OCI-LY1 (cell line): ENCODE measurements at regions not wholly inside any gene's neighbourhood (a gene's known extent, or its start where the extent isn't known, plus 50 kb on each side); places are given as distances from the start of the nearest gene placed in this dataset.

Experiments used
- EZH2 ChIP-seq: fragments of 200-600 bp; sonication (generic), shearing (Covaris generic); IDR thresholded peaks from 2 replicates; pipeline ENCODE4 v1.8.0; 2017; ENCODE audit warnings: borderline replicate concordance, mixed run types, mild to moderate bottlenecking, antibody characterized with exemption, low read length, moderate library complexity, mixed read lengths
- TF ChIP-seq, protein P1 (sequence below): fragments of 200-600 bp; sonication (generic), shearing (Covaris generic); IDR thresholded peaks from 2 replicates; pipeline ENCODE4 v1.5.1; 2017; ENCODE audit warnings: mild to moderate bottlenecking, antibody characterized with exemption, low read length, moderate library complexity, mixed read lengths

DNA sequence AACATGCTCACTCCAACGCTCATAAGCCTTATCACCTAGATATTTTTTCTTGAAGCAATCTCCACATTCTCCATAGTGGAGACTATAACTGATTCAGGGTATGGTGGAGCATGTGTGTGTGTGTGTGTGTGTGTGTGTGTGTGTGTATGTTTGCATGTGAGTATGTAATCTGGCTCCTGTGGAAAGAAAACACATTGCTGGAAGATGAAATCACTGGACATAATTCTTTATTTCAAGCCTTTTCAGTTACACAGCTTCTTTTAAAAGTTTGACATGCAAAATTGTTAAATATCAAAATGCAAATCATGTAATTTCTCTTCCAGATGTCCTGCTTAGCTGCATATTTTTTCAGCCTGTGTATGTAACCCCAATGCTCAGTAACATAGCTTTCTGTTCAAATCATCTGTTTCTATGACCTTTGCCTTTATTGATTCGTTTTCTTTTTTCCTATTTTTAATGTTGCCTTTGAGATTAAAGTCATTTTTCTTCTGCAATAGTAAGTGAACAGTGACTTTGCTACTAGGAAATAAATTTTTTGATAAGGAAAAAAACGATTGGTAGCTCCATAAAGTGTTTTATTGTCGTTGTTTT lies 80.5 kb upstream of the BTG1 start:
- TF ChIP-seq EZH2, result no peak
- TF ChIP-seq, protein P1, sequence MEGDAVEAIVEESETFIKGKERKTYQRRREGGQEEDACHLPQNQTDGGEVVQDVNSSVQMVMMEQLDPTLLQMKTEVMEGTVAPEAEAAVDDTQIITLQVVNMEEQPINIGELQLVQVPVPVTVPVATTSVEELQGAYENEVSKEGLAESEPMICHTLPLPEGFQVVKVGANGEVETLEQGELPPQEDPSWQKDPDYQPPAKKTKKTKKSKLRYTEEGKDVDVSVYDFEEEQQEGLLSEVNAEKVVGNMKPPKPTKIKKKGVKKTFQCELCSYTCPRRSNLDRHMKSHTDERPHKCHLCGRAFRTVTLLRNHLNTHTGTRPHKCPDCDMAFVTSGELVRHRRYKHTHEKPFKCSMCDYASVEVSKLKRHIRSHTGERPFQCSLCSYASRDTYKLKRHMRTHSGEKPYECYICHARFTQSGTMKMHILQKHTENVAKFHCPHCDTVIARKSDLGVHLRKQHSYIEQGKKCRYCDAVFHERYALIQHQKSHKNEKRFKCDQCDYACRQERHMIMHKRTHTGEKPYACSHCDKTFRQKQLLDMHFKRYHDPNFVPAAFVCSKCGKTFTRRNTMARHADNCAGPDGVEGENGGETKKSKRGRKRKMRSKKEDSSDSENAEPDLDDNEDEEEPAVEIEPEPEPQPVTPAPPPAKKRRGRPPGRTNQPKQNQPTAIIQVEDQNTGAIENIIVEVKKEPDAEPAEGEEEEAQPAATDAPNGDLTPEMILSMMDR, result no peak
